ENCODE measurements at regions not wholly inside any gene's neighbourhood (a gene's known extent, or its start where the extent isn't known, plus 50 kb on each side); places are given as distances from the start of the nearest gene placed in this dataset.
"Not testable (repeated sequence)": the region's sequence is repeated elsewhere in the genome, so short reads cannot be mapped to it uniquely, and the experiment has no call there.

- not testable (repeated sequence) for DNase-seq
Measured at GRCh38 chr10:81644485-81644884, 230.5 kb upstream of the NRG3 start.

GRCh38 chr10:81655986-81656385 is 219.0 kb upstream of the NRG3 start:
- no peak for DNase-seq

- no peak for DNase-seq
Measured at GRCh38 chr10:81662837-81663236, 212.2 kb upstream of the NRG3 start.

DNA sequence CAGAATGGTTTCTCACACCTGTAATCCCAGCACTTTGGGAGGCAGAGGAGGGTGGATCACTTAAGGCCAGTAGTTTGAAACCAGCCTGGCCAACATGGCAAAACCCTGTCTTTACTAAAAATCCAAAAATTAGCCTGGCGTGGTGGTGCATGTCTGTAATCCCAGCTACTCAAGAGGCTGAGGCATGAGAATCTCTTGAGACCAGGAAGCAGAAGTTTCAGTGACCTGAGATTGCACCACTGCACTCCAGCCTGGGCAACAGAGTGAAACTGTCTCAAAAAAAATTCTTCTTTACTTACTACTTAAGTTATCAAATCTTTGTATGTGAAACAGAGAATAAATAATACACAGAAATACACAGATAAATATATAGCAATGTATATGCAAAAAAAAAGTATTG is 210.2 kb upstream of the NRG3 start:
- not testable (repeated sequence) for DNase-seq

- DNase-seq = no peak
Measured at GRCh38 chr10:81674941-81675340, 200.1 kb upstream of the NRG3 start.

DNA sequence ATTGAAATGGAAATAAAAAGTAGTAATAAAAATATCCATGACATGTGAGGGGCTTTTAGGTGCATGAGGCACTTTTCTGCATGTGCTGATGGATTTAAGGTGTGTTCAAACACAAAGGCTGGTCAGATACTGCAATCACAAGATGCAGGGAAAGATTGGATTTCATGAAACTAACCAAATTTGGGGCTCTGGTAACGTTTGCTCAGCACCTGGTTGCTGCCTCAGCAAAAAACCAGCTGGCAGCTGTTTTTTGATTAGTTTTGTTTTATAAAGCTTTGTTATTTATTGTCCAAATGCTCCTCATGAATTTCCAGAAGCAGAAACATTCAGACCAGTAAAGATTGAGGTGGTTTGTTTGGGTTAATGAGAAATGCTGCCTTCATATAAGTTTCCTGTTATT is 195.7 kb upstream of the NRG3 start:
- no peak for DNase-seq

DNA sequence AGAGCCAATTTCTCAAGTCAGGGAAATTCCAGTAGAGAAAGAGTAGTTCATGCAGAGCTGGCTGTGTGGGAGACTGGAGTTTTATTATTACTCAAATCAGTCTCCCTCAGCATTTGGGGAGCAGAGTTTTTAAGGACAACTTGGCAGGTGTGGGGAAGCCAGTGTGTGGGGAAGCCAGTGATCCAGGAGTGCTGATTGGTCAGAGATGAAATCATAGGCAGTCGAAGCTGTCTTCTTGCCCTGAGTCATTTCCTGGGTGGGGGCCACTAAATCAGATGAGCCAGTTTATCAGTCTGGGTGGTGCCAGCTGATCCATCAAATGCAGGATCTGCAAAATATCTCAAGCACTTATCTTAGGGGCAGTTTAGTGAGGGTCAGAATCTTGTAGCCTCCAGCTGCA is 194.6 kb upstream of the NRG3 start:
- DNase-seq = no peak

- DNase-seq = no peak
Measured at GRCh38 chr10:81688459-81688858, 186.5 kb upstream of the NRG3 start.

DNA sequence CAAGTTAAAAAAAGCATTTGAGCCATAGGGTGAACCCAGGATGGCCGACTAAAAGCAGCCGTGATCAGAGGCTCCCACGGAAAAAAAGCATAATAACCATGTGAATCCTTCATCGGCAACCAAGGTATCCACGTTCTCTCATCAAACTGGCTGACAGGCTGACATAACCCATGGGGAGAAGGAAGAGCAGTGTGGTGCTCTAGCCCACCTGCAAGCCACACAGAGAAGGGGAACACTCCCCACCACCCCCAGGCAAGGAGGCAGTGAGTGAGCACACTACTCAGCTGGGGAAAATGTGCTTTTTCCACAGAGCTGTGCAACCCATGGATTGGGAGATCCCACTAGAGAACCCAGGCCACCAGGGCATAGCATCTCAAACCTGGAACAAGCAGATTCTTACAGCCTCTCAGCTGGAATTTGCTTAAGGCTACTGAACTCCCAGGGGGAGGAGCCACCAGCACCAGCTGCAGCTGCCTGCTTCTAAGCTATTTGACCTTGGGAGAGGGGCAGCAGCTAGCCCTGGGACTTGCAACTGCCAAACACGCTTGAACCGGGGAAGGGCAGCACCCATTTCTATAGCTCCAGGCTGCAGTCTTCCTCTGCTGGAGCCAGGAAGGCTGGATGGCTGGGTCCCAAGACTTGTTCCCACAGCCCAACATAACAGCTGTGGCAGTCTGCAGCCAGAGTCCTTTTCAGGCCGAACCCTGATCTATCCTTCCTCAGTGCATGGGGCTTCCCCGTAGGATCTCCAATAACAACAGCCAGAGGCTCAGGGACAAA is 178.2 kb upstream of the NRG3 start:
- peak; percentile 46 for DNase-seq

DNA sequence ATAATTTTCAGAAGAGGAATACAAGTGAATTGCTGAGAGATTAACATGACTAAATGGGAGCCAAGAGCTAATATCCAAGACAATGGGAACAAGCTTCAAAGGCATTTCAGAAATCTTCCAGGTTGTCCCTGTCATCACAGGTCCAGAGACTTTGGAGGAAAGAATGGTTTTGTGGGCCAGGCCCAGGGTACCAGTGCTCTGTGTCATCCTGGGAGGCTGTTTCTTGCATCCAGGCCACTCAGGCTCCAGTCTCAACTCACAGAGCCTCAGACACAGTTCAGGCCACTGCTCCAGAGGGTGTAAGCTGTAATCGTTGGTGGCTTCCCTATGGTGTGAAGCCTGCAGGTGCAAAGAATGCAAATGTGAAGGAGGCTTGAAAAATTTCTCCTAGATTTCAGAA is 170.4 kb upstream of the NRG3 start:
- no peak for DNase-seq

DNA sequence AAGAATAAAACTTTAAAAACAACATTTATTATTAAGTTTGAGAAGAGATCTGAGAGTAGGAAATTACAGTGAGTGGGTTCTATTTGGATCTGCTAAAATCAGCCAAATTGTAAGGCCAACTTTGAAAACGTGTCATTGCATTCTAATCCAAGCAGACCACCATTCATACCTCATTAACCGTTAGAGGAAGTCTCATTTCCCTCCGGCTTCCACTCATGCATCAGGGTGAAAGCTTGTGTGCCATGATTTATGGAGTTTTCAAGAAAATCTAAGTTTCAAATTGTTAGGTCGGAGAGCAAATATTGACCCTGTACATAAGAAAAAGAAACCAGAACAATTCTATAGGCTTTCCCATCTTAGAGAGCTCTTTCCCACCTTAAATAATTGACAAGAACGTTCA is 166.6 kb upstream of the NRG3 start:
- DNase-seq = no peak

- no peak for DNase-seq
Measured at GRCh38 chr10:81708929-81709328, 166.1 kb upstream of the NRG3 start.

GRCh38 chr10:81722399-81722798 is 152.6 kb upstream of the NRG3 start:
- no peak for DNase-seq

DNA sequence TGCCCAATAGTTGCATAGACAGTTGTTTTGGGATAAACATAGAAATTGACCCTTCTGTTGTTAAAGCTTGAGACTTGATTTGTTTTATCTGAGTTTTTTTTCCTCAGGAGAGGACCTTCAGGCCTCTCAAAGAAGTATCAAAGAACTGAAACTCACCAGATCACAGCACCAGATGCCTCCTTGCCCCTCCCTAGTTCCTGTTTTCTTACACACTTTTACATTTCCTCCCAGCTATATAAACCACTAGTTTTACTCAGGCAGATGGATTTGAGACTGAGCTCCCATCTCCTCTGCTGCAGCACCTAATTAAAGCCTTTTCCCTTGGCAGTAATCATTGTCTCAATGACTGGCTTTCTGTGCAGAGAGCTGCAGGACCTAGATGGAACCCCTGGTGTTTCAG is 150.6 kb upstream of the NRG3 start:
- DNase-seq = no peak

GRCh38 chr10:81725851-81726250 is 149.1 kb upstream of the NRG3 start:
- peak; percentile 20 for DNase-seq

DNA sequence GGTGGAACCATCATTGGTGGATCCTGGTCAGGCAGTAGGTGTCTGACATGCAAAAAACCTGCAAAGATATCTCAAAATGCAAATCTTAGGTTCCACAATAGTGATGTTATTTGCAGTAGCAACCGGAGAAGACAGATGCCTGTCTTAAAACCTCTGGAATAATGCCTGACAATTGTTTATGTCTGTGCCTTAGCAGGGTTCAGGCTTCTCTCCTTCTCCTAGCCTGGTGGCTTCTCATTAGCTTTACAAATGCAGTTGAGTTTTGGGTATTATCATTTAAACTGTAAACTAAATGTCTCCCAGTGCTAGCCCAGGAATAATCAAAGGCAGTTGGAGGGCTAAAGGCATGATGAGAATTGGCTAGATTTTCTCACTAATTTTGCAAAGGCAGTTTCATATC is 146.3 kb upstream of the NRG3 start:
- no peak for DNase-seq

GRCh38 chr10:81730891-81731290 is 144.1 kb upstream of the NRG3 start:
- peak; percentile 33 for DNase-seq

GRCh38 chr10:81733542-81733941 is 141.5 kb upstream of the NRG3 start:
- DNase-seq = no peak

DNA sequence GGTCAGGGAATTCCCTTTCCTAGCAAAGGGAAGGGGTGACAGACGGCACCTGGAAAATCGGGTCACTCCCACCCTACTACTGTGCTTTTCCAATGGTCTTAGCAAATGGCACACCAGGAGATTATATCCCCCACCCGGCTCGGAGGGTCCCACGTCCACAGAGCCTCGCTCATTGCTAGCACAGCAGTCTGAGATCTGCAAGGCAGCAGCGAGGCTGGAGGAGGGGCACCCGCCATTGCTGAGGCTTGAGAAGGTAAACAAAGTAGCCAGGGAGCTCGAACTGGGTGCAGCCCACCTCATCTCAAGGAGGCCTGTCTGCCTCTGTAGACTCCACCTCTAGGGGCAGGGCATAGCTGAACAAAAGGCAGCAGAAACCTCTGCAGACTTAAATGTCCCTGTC is 139.8 kb upstream of the NRG3 start:
- DNase-seq = not testable (repeated sequence)

- DNase-seq = no peak
Measured at GRCh38 chr10:81759111-81759510, 115.9 kb upstream of the NRG3 start.

DNA sequence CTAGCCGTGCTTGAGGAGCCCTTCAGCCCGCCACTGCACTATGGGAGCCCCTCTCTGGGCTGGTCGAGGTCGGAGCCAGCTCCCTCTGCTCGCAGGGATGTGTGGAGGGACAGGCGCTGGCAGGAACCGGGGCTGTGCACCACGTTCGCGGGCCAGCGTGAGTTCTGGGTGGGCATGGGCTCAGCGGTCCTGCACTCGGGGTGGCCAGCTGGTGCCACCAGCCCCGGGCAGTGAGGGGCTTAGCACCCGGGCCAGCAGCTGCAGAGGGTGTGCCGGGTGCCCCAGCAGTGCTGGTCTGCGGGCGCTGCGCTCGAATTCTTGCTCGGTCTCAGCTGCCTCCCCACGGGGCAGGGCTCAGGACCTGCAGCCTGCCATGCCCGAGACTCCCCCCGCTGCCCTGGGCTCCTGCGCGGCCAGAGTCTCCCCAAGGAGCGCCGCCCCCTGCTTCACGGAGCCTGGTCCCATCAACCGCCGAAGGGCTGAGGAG is 90.8 kb upstream of the NRG3 start:
- DNase-seq = no peak

GRCh38 chr10:81792729-81793128 is 82.3 kb upstream of the NRG3 start:
- DNase-seq = no peak

DNA sequence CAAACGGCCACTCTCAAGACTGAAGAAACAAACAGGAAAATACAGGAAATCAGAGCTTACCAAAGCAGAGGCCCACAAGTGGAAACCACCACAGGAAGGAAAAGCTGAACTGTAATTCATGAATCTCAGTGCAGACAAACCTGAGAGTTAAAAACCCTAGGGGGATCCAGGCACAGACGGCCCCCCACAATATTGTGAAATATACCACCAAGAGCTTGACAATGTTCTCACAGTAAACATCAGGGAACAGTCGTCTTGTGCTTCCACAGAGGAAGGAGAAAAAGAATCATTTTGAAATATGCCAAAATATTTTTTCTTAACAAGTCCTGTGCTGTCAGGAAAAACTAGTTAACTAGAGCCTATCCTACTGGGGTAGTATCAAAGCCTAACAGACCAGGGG is 68.2 kb upstream of the NRG3 start:
- DNase-seq = no peak

DNA sequence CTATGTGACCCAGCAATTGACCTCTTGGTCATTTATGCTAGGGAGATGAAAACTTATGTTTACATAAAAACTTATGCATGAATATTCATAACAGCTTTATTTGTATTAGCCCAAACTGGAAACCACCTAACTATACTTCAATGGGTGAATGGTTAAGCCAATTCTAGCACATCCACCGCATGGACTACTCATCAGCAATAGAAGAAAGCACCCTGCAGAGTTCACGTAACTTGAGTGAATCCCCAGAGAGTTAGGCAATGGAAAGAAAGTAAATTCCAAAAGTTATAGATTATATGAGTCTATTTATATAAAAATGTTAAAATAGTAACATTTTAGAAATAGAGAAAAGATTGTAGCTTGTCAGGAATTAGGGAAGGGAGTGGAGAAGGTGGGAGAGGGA is 60.2 kb upstream of the NRG3 start:
- no peak for DNase-seq
